Spleen (tissue), 11 donors: ENCODE measurements at regions not wholly inside any gene's neighbourhood (a gene's known extent, or its start where the extent isn't known, plus 50 kb on each side); places are given as distances from the start of the nearest gene placed in this dataset.
A peak's percentile ranks its signal among the peaks of the same experiment; 100 is the strongest.
"Not testable (repeated sequence)": the region's sequence is repeated elsewhere in the genome, so short reads cannot be mapped to it uniquely, and the experiment has no call there.

Source experiments
- DNase-seq: peaks from one replicate; pipeline ENCODE4 v3.0.0-alpha.2; 2020
- H3K27ac ChIP-seq, 8 donors: fragments of 200-600 bp; sonication (generic) in 7 of 8; 1 replicate in 4 of 8; 2 replicates in 4 of 8; pipeline versions ENCODE4 v1.5.0 to v1.8.0; 2016 to 2021; ENCODE audit warnings: inconsistent platforms in 4 of 8, mild to moderate bottlenecking in 4 of 8, moderate library complexity in 1 of 8
- H3K27me3 ChIP-seq, 7 donors: fragments of 200-600 bp; sonication (generic) in 6 of 7; replicated peaks in 1 of 7; 1 replicate in 4 of 7; 2 replicates in 3 of 7; pipeline versions ENCODE4 v1.5.0 to v1.8.0; 2016 to 2021; ENCODE audit warnings: inconsistent platforms in 3 of 7, mild to moderate bottlenecking in 1 of 7
- H3K36me3 ChIP-seq, 6 donors: fragments of 200-600 bp; sonication (generic) in 5 of 6; 1 replicate in 4 of 6; 2 replicates in 2 of 6; pipeline versions ENCODE4 v1.5.0 to v1.8.0; 2016 to 2021; ENCODE audit warnings: inconsistent platforms in 2 of 6
- H3K4me1 ChIP-seq, 6 donors: fragments of 200-600 bp; sonication (generic) in 5 of 6; 1 replicate in 3 of 6; 2 replicates in 3 of 6; pipeline versions ENCODE4 v1.5.0 to v1.8.0; 2016 to 2021; ENCODE audit warnings: inconsistent platforms in 3 of 6
- H3K4me3 ChIP-seq, 8 donors: fragments of 200-600 bp; sonication (generic) in 7 of 8; 1 replicate in 4 of 8; 2 replicates in 4 of 8; pipeline versions ENCODE4 v1.5.0 to v1.8.0; 2016 to 2021; ENCODE audit warnings: inconsistent platforms in 4 of 8, mild to moderate bottlenecking in 4 of 8, moderate library complexity in 2 of 8
- H3K9me3 ChIP-seq, 8 donors: fragments of 200-600 bp; sonication (generic) in 7 of 8; 1 replicate in 4 of 8; 2 replicates in 4 of 8; pipeline versions ENCODE4 v1.5.0 to v1.8.0; 2016 to 2021; ENCODE audit warnings: inconsistent platforms in 4 of 8
- CTCF ChIP-seq, 11 experiments: fragments of 200-600 bp in 7 of 11; fragments of 450-650 bp in 4 of 11; sonication (generic) in 4 of 11; IDR thresholded peaks in 8 of 11; conservative IDR thresholded peaks in 3 of 11; 1 replicate in 7 of 11; 2 replicates in 4 of 11; pipeline versions ENCODE4 v1.4.0 to v1.8.0; 2016 to 2021; ENCODE audit warnings: antibody characterized with exemption in 11 of 11, inconsistent platforms in 4 of 11, mild to moderate bottlenecking in 1 of 11
- POLR2A ChIP-seq, 3 donors: fragments of 450-650 bp; IDR thresholded peaks; one replicate each; pipeline ENCODE4 v1.5.1; 2017; ENCODE audit warnings: antibody characterized with exemption in 3 of 3, mild to moderate bottlenecking in 1 of 3
- POLR2AphosphoS5 ChIP-seq, 3 donors: sonication (generic); formaldehyde crosslinking; IDR thresholded peaks; one replicate each; pipeline ENCODE4 v1.5.1; 2017; ENCODE audit warnings: antibody characterized with exemption in 3 of 3
- WGBS, 5 donors: extraction: QIAGEN DNeasy Blood & Tissue Kit in 3 of 5; methylation state at CpG; one replicate each; pipeline versions ENCODE4 v1.1.5 to v1.1.7; 2013 to 2018; 5-methylcytosine and 5-hydroxymethylcytosine counted together
- intact Hi-C: fragments of 100-400 bp; cut with DNase I; formaldehyde crosslinking; loops from one replicate; pipeline ENCODE4 v1.15.0; 2023; ENCODE audit warnings: low total_unique reads
- donor health status: healthy with polysubstance abuse.
- donor health status: DM: no; HTN: no; CAD: no; lungs with moderate emphysema.
- donor health status: DM: no; HTN: no; CAD: no.
- donor health status: Bipolar disorder and iron deficiency.
- donor health status: healthy.
- donor health status: DM: no; HTN: no; CAD: no.
- donor health status: DM: yes; HTN: yes; CAD: no.

- Histone ChIP-seq H3K36me3 (no peaks in the 10 kb centered on the region), H3K4me1 (no peaks in the 10 kb centered on the region), H3K9me3 (peaks cover 0 to 6% (median 0%) of the 10 kb centered on the region in 8 donors), H3K4me3 (no peak overlapping the region), H3K27me3 (no peaks in the 10 kb centered on the region), H3K27ac (peak overlapping the region in 4 of 8 donors; percentile 11 to 60 (median 47))
- intact Hi-C loops: no loop called here
- no peak for TF ChIP-seq POLR2A (IDR thresholded peaks at IDR 0.05)
- no peak for TF ChIP-seq CTCF (IDR thresholded peaks at IDR 0.05 in 8 of 11, conservative IDR thresholded peaks at IDR 0.05 in 3 of 11)
- TF ChIP-seq POLR2AphosphoS5 (IDR thresholded peaks at IDR 0.05): no peak
- DNase-seq: no peak
- 64 to 87% (median 83%) methylated on average over 2 of the region's 2 CpGs for WGBS, 5 donors
Observed at GRCh38 chr2:82994151-82994550, 1464.9 kb downstream of the SUCLG1 start.

- DNase-seq: no peak
- TF ChIP-seq CTCF (IDR thresholded peaks at IDR 0.05 in 8 of 11, conservative IDR thresholded peaks at IDR 0.05 in 3 of 11) (no peak), POLR2AphosphoS5 (IDR thresholded peaks at IDR 0.05) (no peak), POLR2A (IDR thresholded peaks at IDR 0.05) (no peak)
- Histone ChIP-seq H3K9me3 (peaks cover 0 to 6% (median 0%) of the 10 kb centered on the region in 8 donors), H3K4me1 (no peaks in the 10 kb centered on the region), H3K27me3 (no peaks in the 10 kb centered on the region), H3K27ac (peak overlapping the region in 5 of 8 donors; percentile 11 to 60 (median 47)), H3K36me3 (no peaks in the 10 kb centered on the region), H3K4me3 (no peak overlapping the region)
- intact Hi-C loops: no loop called here
- 50 to 62% (median 57%) methylated on average over 2 of the region's 2 CpGs for WGBS, 5 donors
Observed at GRCh38 chr2:82993609-82994008, 1465.5 kb downstream of the SUCLG1 start.

- WGBS, 5 donors: 41 to 70% (median 55%) methylated on average over 2 of the region's 2 CpGs
- no peak for DNase-seq
- no peak overlapping the region for H3K4me3 ChIP-seq
- H3K27me3 ChIP-seq: no peaks in the 10 kb centered on the region
- H3K36me3 ChIP-seq: no peaks in the 10 kb centered on the region
- H3K9me3 ChIP-seq: peaks cover 0 to 6% (median 0%) of the 10 kb centered on the region in 8 donors
- intact Hi-C loops: no loop called here
- peak overlapping the region in 7 of 8 donors; percentile 6 to 60 (median 43) for H3K27ac ChIP-seq
- no peaks in the 10 kb centered on the region for H3K4me1 ChIP-seq
- TF ChIP-seq CTCF (IDR thresholded peaks at IDR 0.05 in 8 of 11, conservative IDR thresholded peaks at IDR 0.05 in 3 of 11): no peak
- TF ChIP-seq POLR2AphosphoS5 (IDR thresholded peaks at IDR 0.05): no peak
- no peak for TF ChIP-seq POLR2A (IDR thresholded peaks at IDR 0.05)
Observed at GRCh38 chr2:82992968-82993367, 1466.1 kb downstream of the SUCLG1 start.

- H3K4me1 ChIP-seq, H3K27me3 ChIP-seq, H3K27ac ChIP-seq, DNase-seq, H3K36me3 ChIP-seq, intact Hi-C loops, H3K4me3 ChIP-seq: not testable (repeated sequence)
- H3K9me3 ChIP-seq: peaks cover 0 to 32% (median 24%) of the 10 kb centered on the region in 8 donors
- WGBS, 5 donors: 89 to 98% (median 91%) methylated on average over 6 of the region's 6 CpGs
Observed at GRCh38 chr2:82987706-82988105, 1471.4 kb downstream of the SUCLG1 start.

GRCh38 chr2:82986899-82987298 is 1472.2 kb downstream of the SUCLG1 start:
- intact Hi-C loops: no loop called here
- WGBS, 5 donors: 80 to 86% (median 84%) methylated on average over 3 of the region's 3 CpGs

More at GRCh38 chr2:82986899-82987298, 1472.2 kb downstream of the SUCLG1 start:
- DNase-seq: no peak
- Histone ChIP-seq H3K9me3 (peaks cover 0 to 40% (median 28%) of the 10 kb centered on the region in 8 donors), H3K27ac (no peak overlapping the region), H3K4me1 (no peaks in the 10 kb centered on the region), H3K36me3 (no peaks in the 10 kb centered on the region), H3K4me3 (no peak overlapping the region), H3K27me3 (no peaks in the 10 kb centered on the region)
- TF ChIP-seq POLR2AphosphoS5 (IDR thresholded peaks at IDR 0.05) (no peak), CTCF (IDR thresholded peaks at IDR 0.05 in 8 of 11, conservative IDR thresholded peaks at IDR 0.05 in 3 of 11) (no peak), POLR2A (IDR thresholded peaks at IDR 0.05) (no peak)
